K562 (cell line): ENCODE measurements at regions not wholly inside any gene's neighbourhood (a gene's known extent, or its start where the extent isn't known, plus 50 kb on each side); places are given as distances from the start of the nearest gene placed in this dataset.
A peak's percentile ranks its signal among the peaks of the same experiment; 100 is the strongest.

Experiments
- ATAC-seq: fragments of 200-7000 bp; cut with Tn5 transposase; 3 replicates; pipeline ENCODE4 v1.9.1; 2020; ENCODE audit warnings: moderate library complexity
- BruUV-seq: library from RNA; stranded (reverse); fragments of 400-500 nt; replicated peaks from 2 replicates; lab custom pipeline; 2021; lab: Mats Ljungman, UMichigan
- CTCF ChIA-PET: fragments of 300-600 bp; formaldehyde crosslinking; extraction: SDS; loops from one replicate; lab custom pipeline; 2021; ENCODE audit warnings: low intra/inter-chr PET ratio; lab: Yijun Ruan, JAX
- POLR2A ChIA-PET: fragments of 300-600, 350-650 bp; sonication (Branson Sonifier 250); formaldehyde crosslinking; extraction: SDS; loops from one replicate; lab custom pipeline; 2021; ENCODE audit warnings: antibody characterized with exemption, inconsistent platforms; lab: Yijun Ruan, JAX
- DNase-seq, 4 experiments: peaks; one replicate each; pipeline versions ENCODE4 v3.0.0 to v3.0.0-alpha.2; 2011 to 2018; ENCODE audit warnings: low spot score in 3 of 4, mixed read lengths in 3 of 4; ENCODE audit errors: extremely low read depth in 1 of 4
- FAIRE-seq: peaks from 2 replicates; lab custom pipeline; 2011; peaks lifted over from hg19 to GRCh38; lab: Jason Lieb, UNC
- H2AFZ ChIP-seq: 2 replicates; pipeline ENCODE4 v1.6.0; 2011; ENCODE audit warnings: low read depth, low read length, control low read depth, inconsistent platforms
- H3K27ac ChIP-seq: fragments of 200-600 bp; 3 replicates; pipeline ENCODE4 v1.8.0; 2011; ENCODE audit warnings: low read depth, mild to moderate bottlenecking, control low read depth, inconsistent platforms, low read length, moderate library complexity, mixed read lengths; ENCODE audit errors: extremely low read depth
- H3K27me3 ChIP-seq, 2 experiments: fragments of 300-600 bp in 1 of 2; 2 replicates in 1 of 2; 3 replicates in 1 of 2; pipeline versions ENCODE4 v1.6.0 to v1.8.0; 2011; ENCODE audit warnings: inconsistent platforms in 2 of 2, low read length in 2 of 2, mild to moderate bottlenecking in 1 of 2, mixed read lengths in 1 of 2, moderate library complexity in 1 of 2; ENCODE audit not compliant: control insufficient read depth in 2 of 2, insufficient read depth in 2 of 2
- H3K36me3 ChIP-seq: fragments of 300-600 bp; 3 replicates; pipeline ENCODE4 v1.8.0; 2011; ENCODE audit warnings: mild to moderate bottlenecking, low read length, inconsistent platforms; ENCODE audit not compliant: control insufficient read depth, insufficient read depth
- H3K4me1 ChIP-seq, 2 experiments: fragments of 200-600 bp in 1 of 2; replicated peaks in 1 of 2; 2 replicates in 1 of 2; 3 replicates in 1 of 2; pipeline versions ENCODE4 v1.5.1 to v1.8.0; 2011; ENCODE audit warnings: inconsistent platforms in 2 of 2, low read length in 2 of 2, mild to moderate bottlenecking in 1 of 2, mixed read lengths in 1 of 2, moderate library complexity in 1 of 2; ENCODE audit not compliant: control insufficient read depth in 2 of 2, insufficient read depth in 2 of 2
- H3K4me2 ChIP-seq: 2 replicates; pipeline ENCODE4 v1.6.1; 2011; ENCODE audit warnings: low read length, control low read depth, inconsistent platforms, mixed read lengths; ENCODE audit not compliant: insufficient read depth
- H3K4me3 ChIP-seq: fragments of 200-600 bp; sonication (generic), shearing (Covaris generic); 2 replicates; pipeline ENCODE4 v1.5.1; 2016; ENCODE audit warnings: control low read depth, inconsistent platforms
- H3K79me2 ChIP-seq: fragments of 200-600 bp; 3 replicates; pipeline ENCODE4 v1.8.0; 2011; ENCODE audit warnings: low read length, inconsistent platforms; ENCODE audit not compliant: control insufficient read depth, insufficient read depth
- H3K9ac ChIP-seq, 2 experiments: 2 replicates each; pipeline versions ENCODE4 v1.6.0 to v1.6.1; 2011; ENCODE audit warnings: low read depth in 2 of 2, low read length in 2 of 2, control low read depth in 1 of 2, inconsistent platforms in 1 of 2, mild to moderate bottlenecking in 1 of 2, mixed read lengths in 1 of 2; ENCODE audit not compliant: insufficient read depth in 1 of 2
- H3K9me1 ChIP-seq: one replicate; pipeline ENCODE4 v1.6.0; 2011; ENCODE audit warnings: inconsistent platforms, mild to moderate bottlenecking, low read length, moderate library complexity; ENCODE audit not compliant: control insufficient read depth, insufficient read depth
- H3K9me3 ChIP-seq: replicated peaks from 2 replicates; pipeline ENCODE4 v1.5.1; 2011; ENCODE audit warnings: low read depth, low read length, inconsistent platforms; ENCODE audit not compliant: control insufficient read depth, insufficient read depth
- H4K20me1 ChIP-seq: replicated peaks from 2 replicates; pipeline ENCODE4 v1.6.1; 2011; ENCODE audit warnings: low read length, inconsistent platforms, mixed read lengths; ENCODE audit not compliant: control insufficient read depth, insufficient read depth
- FOXJ3 ChIP-seq: sonication (generic); formaldehyde crosslinking; IDR thresholded peaks from 2 replicates; pipeline ENCODE4 v1.4.0; 2020; ENCODE audit warnings: mild to moderate bottlenecking, missing genetic modification reagents
- L3MBTL2 ChIP-seq: fragments of 450-650 bp; IDR thresholded peaks from 2 replicates; pipeline ENCODE4 v1.6.1; 2016; ENCODE audit warnings: mild to moderate bottlenecking, moderate library complexity
- MAX ChIP-seq: sonication (generic); formaldehyde crosslinking; IDR thresholded peaks from 2 replicates; pipeline ENCODE4 v1.9.0; 2022; ENCODE audit warnings: mild to moderate bottlenecking, missing genetic modification reagents
- MCM2 ChIP-seq: fragments of 450-650 bp; IDR thresholded peaks from 2 replicates; pipeline ENCODE4 v1.6.1; 2017; ENCODE audit warnings: low read depth, mild to moderate bottlenecking
- MCM3 ChIP-seq: fragments of 450-650 bp; IDR thresholded peaks from 2 replicates; pipeline ENCODE4 v1.6.1; 2016
- TEAD2 ChIP-seq: fragments of 450-650 bp; IDR thresholded peaks from 2 replicates; pipeline ENCODE4 v1.6.1; 2016; ENCODE audit warnings: missing genetic modification characterization, control low read depth, missing compliant biosample characterization
- WGBS: fragments of 100-300 bp; shearing (Covaris generic); methylation state at CpG from one replicate; pipeline ENCODE4 v1.1.6; 2016; ENCODE audit warnings: low coverage, mixed read lengths; ENCODE audit not compliant: insufficient coverage; ENCODE audit errors: missing lambda C conversion rate; 5-methylcytosine and 5-hydroxymethylcytosine counted together
- in situ Hi-C: fragments of 300-500 bp; cut with MboI; formaldehyde crosslinking; loops from 4 replicates; pipeline ENCODE4 v1.15.0; 2018; ENCODE audit warnings: inconsistent platforms, mixed read lengths
- intact Hi-C: fragments of 100-400 bp; cut with micrococcal nuclease; formaldehyde crosslinking; loops from 2 replicates; pipeline ENCODE4 v1.14.2; 2022

DNA sequence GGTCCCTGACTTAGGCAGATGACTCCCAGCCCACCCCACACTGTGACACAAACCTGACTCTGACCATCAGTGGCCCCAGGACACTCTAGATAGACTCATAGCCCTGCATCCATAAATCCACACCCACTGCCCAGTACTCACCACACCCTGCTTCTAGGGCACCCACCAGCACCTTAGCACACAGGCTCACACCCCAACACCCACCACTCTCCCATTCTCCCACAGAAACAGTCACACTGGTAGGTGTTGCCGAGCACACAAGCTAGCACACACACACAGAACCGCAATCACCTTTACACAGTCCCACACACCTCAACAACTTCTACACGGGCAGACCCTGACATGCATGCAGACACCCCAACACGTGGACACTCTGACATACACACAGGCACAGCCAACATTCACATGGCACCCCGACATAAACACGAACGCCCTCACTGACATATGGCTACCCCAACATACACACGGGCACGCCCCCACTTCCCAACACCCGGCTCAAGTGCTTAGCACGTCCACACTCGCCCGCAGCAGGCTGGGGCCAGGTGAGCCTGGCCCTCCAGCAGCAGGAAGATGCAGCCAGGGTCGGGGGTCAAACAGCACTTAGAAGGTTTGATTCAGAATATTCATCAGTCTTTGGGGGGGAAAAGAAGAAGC is 105.5 kb upstream of the TARDBP start:
- H3K36me3 ChIP-seq, result no peaks in the 10 kb centered on the region
- peaks cover 19% of the 10 kb centered on the region for H4K20me1 ChIP-seq
- DNase-seq, result no peak
- no peak overlapping the region for H3K27ac ChIP-seq
- in situ Hi-C loops (no loop called here), intact Hi-C loops (no loop called here)
- no peak overlapping the region for H3K4me2 ChIP-seq
- WGBS, result 1% methylated on average over 14 of the region's 14 CpGs
- H3K4me1 ChIP-seq, result peaks cover 0 to 3% of the 10 kb centered on the region in 2 experiments; a peak in 1 of 5 replicates
- peaks cover 58 to 86% of the 10 kb centered on the region in 2 experiments; a peak in 4 of 5 replicates for H3K27me3 ChIP-seq
- no peak overlapping the region for H3K9ac ChIP-seq
- no peaks in the 10 kb centered on the region for H3K9me1 ChIP-seq
- H3K4me3 ChIP-seq, result no peak overlapping the region
- POLR2A ChIA-PET, result interaction anchor here (0.8 kb wide), 1 partner anchor 10 kb away, joined by 4 read pairs; no protein-coding TSS in a partner anchor
- H3K9me3 ChIP-seq, result no peaks in the 10 kb centered on the region
- ATAC-seq, result no peak
- 0 out of 2 replicates have a peak, but pooled peaks have one; percentile 39 for TF ChIP-seq MCM3
- no peak for TF ChIP-seq MCM2
- BruUV-seq, result no TSS peak
- no peak overlapping the region for H2AFZ ChIP-seq
- no peaks in the 10 kb centered on the region for H3K79me2 ChIP-seq
- FAIRE-seq, result no peak
- CTCF ChIA-PET, result no interaction called here

GRCh38 chr1:10908266-10908665 is 104.2 kb upstream of the TARDBP start:
- Histone ChIP-seq H3K9ac (no peak overlapping the region; a peak in 1 of 4 replicates), H3K4me1 (peaks cover 0 to 7% of the 10 kb centered on the region in 2 experiments; a peak in 1 of 5 replicates), H3K4me3 (no peak overlapping the region), H3K9me3 (no peaks in the 10 kb centered on the region), H2AFZ (no peak overlapping the region), H4K20me1 (peaks cover 19% of the 10 kb centered on the region), H3K27me3 (peaks cover 57 to 89% of the 10 kb centered on the region in 2 experiments; a peak in 4 of 5 replicates), H3K4me2 (no peak overlapping the region), H3K36me3 (no peaks in the 10 kb centered on the region), H3K79me2 (no peaks in the 10 kb centered on the region), H3K27ac (no peak overlapping the region)
- intact Hi-C loops, result no loop called here
- ChIA-PET CTCF (no interaction called here), POLR2A (interaction anchor here (0.6 to 1.3 kb wide), 2 partner anchors 13 to 62 kb away, joined by 3 read pairs; no protein-coding TSS in a partner anchor)
- WGBS, result 0% methylated on average over 6 of the region's 6 CpGs
- no peak for DNase-seq
- FAIRE-seq, result no peak
- ATAC-seq, result no peak
- BruUV-seq, result no TSS peak
- TF ChIP-seq L3MBTL2 (no peak), FOXJ3 (CRISPR knock-in tag) (no peak), TEAD2 (tag) (no peak), MAX (CRISPR knock-in tag) (no peak)
- TF ChIP-seq, all 486 proteins: peak for 0
- in situ Hi-C loops, result no loop called here
- no peaks in the 10 kb centered on the region for H3K9me1 ChIP-seq
